OCI-LY1 (cell line): ENCODE measurements at regions not wholly inside any gene's neighbourhood (a gene's known extent, or its start where the extent isn't known, plus 50 kb on each side); places are given as distances from the start of the nearest gene placed in this dataset.

Source experiments
- H2AFZ ChIP-seq: fragments of 200-600 bp; sonication (generic), shearing (Covaris generic); 2 replicates; pipeline ENCODE4 v1.6.0; 2014; ENCODE audit warnings: antibody characterized with exemption, mild to moderate bottlenecking, low read length
- H3F3A ChIP-seq: fragments of 200-600 bp; sonication (generic), shearing (Covaris generic); 2 replicates; pipeline ENCODE4 v1.6.0; 2014; ENCODE audit warnings: mild to moderate bottlenecking, antibody characterized with exemption, low read length, moderate library complexity; ENCODE audit not compliant: insufficient read depth
- H3K27ac ChIP-seq: fragments of 200-600 bp; sonication (generic); 2 replicates; pipeline ENCODE4 v1.5.1; 2014; ENCODE audit warnings: low read length, mixed run types, mild to moderate bottlenecking, low read depth; ENCODE audit not compliant: poor library complexity, severe bottlenecking
- H3K27me3 ChIP-seq: fragments of 200-600 bp; sonication (generic); 2 replicates; pipeline ENCODE4 v1.6.0; 2014; ENCODE audit warnings: antibody characterized with exemption, mild to moderate bottlenecking, low read length, moderate library complexity; ENCODE audit not compliant: insufficient read depth
- H3K36me3 ChIP-seq: fragments of 200-600 bp; sonication (generic); 2 replicates; pipeline ENCODE4 v1.6.1; 2014; ENCODE audit warnings: mild to moderate bottlenecking, antibody characterized with exemption, low read length, moderate library complexity, mixed read lengths; ENCODE audit not compliant: insufficient read depth
- H3K4me1 ChIP-seq: fragments of 200-600 bp; sonication (generic); 2 replicates; pipeline ENCODE4 v1.5.1; 2014; ENCODE audit warnings: mild to moderate bottlenecking, low read length, moderate library complexity; ENCODE audit not compliant: insufficient read depth, severe bottlenecking
- H3K4me2 ChIP-seq: fragments of 200-600 bp; sonication (generic), shearing (Covaris generic); 2 replicates; pipeline ENCODE4 v1.6.1; 2014; ENCODE audit warnings: low read length
- H3K4me3 ChIP-seq: fragments of 200-600 bp; sonication (generic); 2 replicates; pipeline ENCODE4 v1.5.1; 2014; ENCODE audit warnings: low read length, low read depth, mild to moderate bottlenecking, mixed read lengths; ENCODE audit not compliant: poor library complexity, severe bottlenecking
- H3K79me2 ChIP-seq: fragments of 200-600 bp; shearing (Covaris generic); 2 replicates; pipeline ENCODE4 v1.6.1; 2016; ENCODE audit warnings: mixed run types, low read length, mixed read lengths; ENCODE audit not compliant: insufficient read depth
- H3K9ac ChIP-seq: fragments of 200-600 bp; sonication (generic), shearing (Covaris generic); 2 replicates; pipeline ENCODE4 v1.6.1; 2014; ENCODE audit warnings: mild to moderate bottlenecking, low read length, mixed read lengths
- H3K9me2 ChIP-seq: fragments of 200-600 bp; sonication (generic), shearing (Covaris generic); 2 replicates; pipeline ENCODE4 v1.6.1; 2014; ENCODE audit warnings: low read depth, mild to moderate bottlenecking, low read length, mixed read lengths
- H3K9me3 ChIP-seq: fragments of 200-600 bp; shearing (Covaris generic); 2 replicates; pipeline ENCODE4 v1.6.1; 2014; ENCODE audit warnings: low read length, mixed read lengths
- H4K20me1 ChIP-seq: fragments of 200-600 bp; sonication (generic), shearing (Covaris generic); 2 replicates; pipeline ENCODE4 v1.6.0; 2016; ENCODE audit warnings: mild to moderate bottlenecking, low read length; ENCODE audit not compliant: insufficient read depth
- CTCF ChIP-seq: fragments of 200-600 bp; sonication (generic), shearing (Covaris generic); IDR thresholded peaks from 2 replicates; pipeline ENCODE4 v1.5.1; 2017; ENCODE audit warnings: mild to moderate bottlenecking, antibody characterized with exemption, low read length, moderate library complexity, mixed read lengths
- EZH2 ChIP-seq: fragments of 200-600 bp; sonication (generic), shearing (Covaris generic); IDR thresholded peaks from 2 replicates; pipeline ENCODE4 v1.8.0; 2017; ENCODE audit warnings: borderline replicate concordance, mixed run types, mild to moderate bottlenecking, antibody characterized with exemption, low read length, moderate library complexity, mixed read lengths

GRCh38 chr9:129398961-129399633, 221.0 kb upstream of the IER5L start:
- Histone ChIP-seq H3K36me3 (no peaks in the 10 kb centered on the region), H2AFZ (no peak overlapping the region), H3K9ac (no peak overlapping the region), H3F3A (no peaks in the 10 kb centered on the region), H3K79me2 (no peaks in the 10 kb centered on the region), H3K9me3 (no peaks in the 10 kb centered on the region), H3K4me2 (no peak overlapping the region), H3K4me1 (no peaks in the 10 kb centered on the region), H3K27me3 (peaks cover 4% of the 10 kb centered on the region; the same call in 1 of the 2 replicates), H3K9me2 (no peaks in the 10 kb centered on the region; the same call in 1 of the 2 replicates), H3K27ac (no peak overlapping the region), H3K4me3 (no peak overlapping the region), H4K20me1 (no peaks in the 10 kb centered on the region)
- TF ChIP-seq CTCF (no peak), EZH2 (no peak)

GRCh38 chr9:129398101-129398960, 220.3 kb upstream of the IER5L start:
- Histone ChIP-seq H3K27me3 (peaks cover 4% of the 10 kb centered on the region; the same call in 1 of the 2 replicates), H3K9me2 (no peaks in the 10 kb centered on the region; the same call in 1 of the 2 replicates), H3K4me3 (no peak overlapping the region), H3K4me1 (no peaks in the 10 kb centered on the region), H2AFZ (no peak overlapping the region), H3K27ac (no peak overlapping the region), H3K4me2 (no peak overlapping the region), H3K36me3 (no peaks in the 10 kb centered on the region), H3K9ac (no peak overlapping the region), H4K20me1 (no peaks in the 10 kb centered on the region), H3K79me2 (no peaks in the 10 kb centered on the region), H3F3A (no peaks in the 10 kb centered on the region), H3K9me3 (no peaks in the 10 kb centered on the region)
- TF ChIP-seq CTCF, result no peak
- no peak for TF ChIP-seq EZH2

- H3K4me2 ChIP-seq, result no peak overlapping the region
- TF ChIP-seq CTCF, result no peak
- no peaks in the 10 kb centered on the region for H4K20me1 ChIP-seq
- peaks cover 4% of the 10 kb centered on the region; the same call in 1 of the 2 replicates for H3K27me3 ChIP-seq
- no peaks in the 10 kb centered on the region for H3K9me3 ChIP-seq
- H2AFZ ChIP-seq, result no peak overlapping the region
- no peaks in the 10 kb centered on the region for H3K36me3 ChIP-seq
- H3K79me2 ChIP-seq, result no peaks in the 10 kb centered on the region
- H3K27ac ChIP-seq, result no peak overlapping the region
- no peaks in the 10 kb centered on the region for H3F3A ChIP-seq
- no peak overlapping the region for H3K9ac ChIP-seq
- H3K9me2 ChIP-seq, result no peaks in the 10 kb centered on the region; the same call in 1 of the 2 replicates
- no peaks in the 10 kb centered on the region for H3K4me1 ChIP-seq
- no peak overlapping the region for H3K4me3 ChIP-seq
Measured at GRCh38 chr9:129397335-129397734, 219.3 kb upstream of the IER5L start.
